Loucy (cell line): ENCODE measurements at regions not wholly inside any gene's neighbourhood (a gene's known extent, or its start where the extent isn't known, plus 50 kb on each side); places are given as distances from the start of the nearest gene placed in this dataset.

Source experiments
- H2AFZ ChIP-seq: fragments of 200-600 bp; sonication (generic); 2 replicates; pipeline ENCODE4 v1.6.0; 2016; ENCODE audit warnings: antibody characterized with exemption, mild to moderate bottlenecking, low read length, moderate library complexity
- H3F3A ChIP-seq: fragments of 200-600 bp; 2 replicates; pipeline ENCODE4 v1.6.0; 2016; ENCODE audit warnings: antibody characterized with exemption, low read depth, mild to moderate bottlenecking
- H3K27me3 ChIP-seq: fragments of 200-600 bp; sonication (generic); 2 replicates; pipeline ENCODE4 v1.6.1; 2014; ENCODE audit warnings: low read length, mild to moderate bottlenecking; ENCODE audit not compliant: insufficient read depth, poor library complexity, severe bottlenecking
- H3K36me3 ChIP-seq: fragments of 200-600 bp; sonication (generic); 2 replicates; pipeline ENCODE4 v1.6.1; 2016; ENCODE audit warnings: low read length; ENCODE audit not compliant: insufficient read depth
- H3K4me1 ChIP-seq: fragments of 200-600 bp; sonication (generic); 2 replicates; pipeline ENCODE4 v1.5.1; 2014; ENCODE audit warnings: low read length, mild to moderate bottlenecking; ENCODE audit not compliant: insufficient read depth, poor library complexity, severe bottlenecking
- H3K4me2 ChIP-seq: fragments of 200-600 bp; sonication (generic); 2 replicates; pipeline ENCODE4 v1.6.0; 2014; ENCODE audit warnings: antibody characterized with exemption, low read length, low read depth, mild to moderate bottlenecking; ENCODE audit not compliant: poor library complexity, severe bottlenecking
- H3K4me3 ChIP-seq: fragments of 200-600 bp; sonication (generic); 2 replicates; pipeline ENCODE4 v1.5.1; 2014; ENCODE audit warnings: low read length, mild to moderate bottlenecking, mixed read lengths; ENCODE audit not compliant: poor library complexity, severe bottlenecking
- H3K79me2 ChIP-seq: fragments of 200-600 bp; sonication (generic); 2 replicates; pipeline ENCODE4 v1.6.1; 2014; ENCODE audit warnings: low read length; ENCODE audit not compliant: insufficient read depth
- H3K9ac ChIP-seq: fragments of 200-600 bp; sonication (generic); 2 replicates; pipeline ENCODE4 v1.6.0; 2014; ENCODE audit warnings: mild to moderate bottlenecking, low read depth, low read length, moderate library complexity; ENCODE audit not compliant: poor library complexity, severe bottlenecking
- H3K9me2 ChIP-seq: fragments of 200-600 bp; sonication (generic); replicated peaks from 2 replicates; pipeline ENCODE4 v1.6.1; 2016; ENCODE audit warnings: low read depth, low read length, mixed read lengths
- H3K9me3 ChIP-seq: fragments of 200-600 bp; sonication (generic); 2 replicates; pipeline ENCODE4 v1.6.1; 2014; ENCODE audit warnings: mild to moderate bottlenecking, antibody characterized with exemption, low read length, low read depth; ENCODE audit not compliant: insufficient read depth
- H4K20me1 ChIP-seq: fragments of 200-600 bp; sonication (generic); 2 replicates; pipeline ENCODE4 v1.6.0; 2014; ENCODE audit warnings: antibody characterized with exemption, low read length, mild to moderate bottlenecking; ENCODE audit not compliant: insufficient read depth, poor library complexity, severe bottlenecking
- EZH2phosphoT487 ChIP-seq: fragments of 200-600 bp; IDR thresholded peaks from 2 replicates; pipeline ENCODE4 v1.6.1; 2018; ENCODE audit warnings: antibody characterized with exemption, mild to moderate bottlenecking, moderate library complexity, borderline replicate concordance
- TF ChIP-seq, protein P1 (sequence below): fragments of 200-600 bp; sonication (generic); conservative IDR thresholded peaks from 2 replicates; pipeline ENCODE4 v1.5.1; 2014; ENCODE audit warnings: mild to moderate bottlenecking, antibody characterized with exemption, low read length

DNA sequence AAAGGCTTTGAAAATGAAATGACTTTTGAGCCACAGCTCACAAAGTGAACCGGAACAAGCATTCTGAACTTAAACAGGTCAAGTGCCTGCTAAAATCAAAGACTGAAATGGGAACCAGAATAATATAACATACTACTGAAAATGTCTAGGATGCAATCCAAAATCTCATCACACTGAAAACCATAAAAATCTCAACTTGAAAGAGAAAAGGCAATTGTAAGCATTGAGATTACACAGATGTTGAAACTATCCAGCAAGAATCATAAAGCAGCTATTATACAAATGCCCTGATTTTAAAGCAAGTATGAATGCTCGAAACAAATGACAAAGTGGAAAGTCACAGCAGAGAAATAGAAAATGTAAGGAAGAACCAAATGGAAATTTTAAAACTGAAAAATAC lies 211.5 kb upstream of the GAS1 start:
- Histone ChIP-seq H3K4me2 (no peak overlapping the region), H3K36me3 (no peaks in the 10 kb centered on the region), H3K27me3 (no peaks in the 10 kb centered on the region), H2AFZ (no peak overlapping the region), H3K9ac (no peak overlapping the region), H3F3A (no peaks in the 10 kb centered on the region), H3K9me2 (no peaks in the 10 kb centered on the region), H3K4me1 (no peaks in the 10 kb centered on the region), H3K79me2 (no peaks in the 10 kb centered on the region), H4K20me1 (no peaks in the 10 kb centered on the region), H3K9me3 (no peaks in the 10 kb centered on the region), H3K4me3 (no peak overlapping the region)
- TF ChIP-seq EZH2phosphoT487, result no peak
- TF ChIP-seq, protein P1, sequence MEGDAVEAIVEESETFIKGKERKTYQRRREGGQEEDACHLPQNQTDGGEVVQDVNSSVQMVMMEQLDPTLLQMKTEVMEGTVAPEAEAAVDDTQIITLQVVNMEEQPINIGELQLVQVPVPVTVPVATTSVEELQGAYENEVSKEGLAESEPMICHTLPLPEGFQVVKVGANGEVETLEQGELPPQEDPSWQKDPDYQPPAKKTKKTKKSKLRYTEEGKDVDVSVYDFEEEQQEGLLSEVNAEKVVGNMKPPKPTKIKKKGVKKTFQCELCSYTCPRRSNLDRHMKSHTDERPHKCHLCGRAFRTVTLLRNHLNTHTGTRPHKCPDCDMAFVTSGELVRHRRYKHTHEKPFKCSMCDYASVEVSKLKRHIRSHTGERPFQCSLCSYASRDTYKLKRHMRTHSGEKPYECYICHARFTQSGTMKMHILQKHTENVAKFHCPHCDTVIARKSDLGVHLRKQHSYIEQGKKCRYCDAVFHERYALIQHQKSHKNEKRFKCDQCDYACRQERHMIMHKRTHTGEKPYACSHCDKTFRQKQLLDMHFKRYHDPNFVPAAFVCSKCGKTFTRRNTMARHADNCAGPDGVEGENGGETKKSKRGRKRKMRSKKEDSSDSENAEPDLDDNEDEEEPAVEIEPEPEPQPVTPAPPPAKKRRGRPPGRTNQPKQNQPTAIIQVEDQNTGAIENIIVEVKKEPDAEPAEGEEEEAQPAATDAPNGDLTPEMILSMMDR, result no peak

DNA sequence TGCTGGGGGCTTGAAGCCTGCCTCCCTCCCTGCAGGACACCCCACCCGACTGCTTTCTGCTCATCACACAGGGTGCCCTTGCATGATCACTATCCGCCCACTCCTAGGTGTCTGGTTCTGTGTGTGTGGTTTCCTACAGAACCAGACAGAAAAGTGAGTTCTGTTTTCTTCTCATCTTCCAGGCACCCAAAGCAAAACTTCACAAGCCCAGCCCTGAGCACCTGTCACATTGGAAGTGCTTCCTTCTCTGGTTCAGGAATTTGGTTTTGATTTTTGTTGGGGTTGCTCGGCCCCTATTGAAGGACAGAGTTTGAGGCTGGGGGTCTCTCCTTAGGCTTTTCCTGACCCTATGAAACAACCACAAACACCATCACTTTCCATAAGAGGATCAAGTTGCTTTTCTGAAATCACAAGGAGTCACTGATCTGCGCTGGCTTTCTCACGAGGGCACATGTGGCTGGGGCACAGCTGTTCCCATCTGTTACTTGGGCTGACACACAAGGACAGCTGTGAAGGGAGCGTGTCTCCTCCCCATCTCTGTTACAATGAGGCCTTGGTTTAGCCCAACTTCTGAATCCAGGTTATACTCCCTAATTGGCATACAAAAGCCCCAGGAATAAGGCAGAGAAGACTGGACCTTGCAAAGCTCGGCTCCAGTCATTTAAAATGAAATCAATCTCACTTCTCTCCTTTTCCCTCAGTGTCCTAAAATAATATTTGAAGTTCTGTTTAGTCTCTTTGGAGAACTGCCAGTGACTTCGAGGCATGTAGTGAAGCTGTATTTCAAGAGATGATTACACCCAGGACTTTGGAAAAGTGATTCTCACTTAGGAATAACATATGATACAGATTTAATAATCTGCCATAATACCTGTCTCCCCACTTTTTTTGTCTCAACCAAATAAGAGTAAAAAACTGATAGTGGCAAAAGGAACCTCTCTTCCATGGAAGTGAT lies 213.1 kb upstream of the GAS1 start:
- Histone ChIP-seq H2AFZ (no peak overlapping the region), H3K27me3 (no peaks in the 10 kb centered on the region), H3K4me3 (no peak overlapping the region), H3F3A (no peaks in the 10 kb centered on the region), H3K4me2 (no peak overlapping the region), H3K9me3 (no peaks in the 10 kb centered on the region), H3K4me1 (no peaks in the 10 kb centered on the region), H3K9me2 (no peaks in the 10 kb centered on the region), H3K79me2 (no peaks in the 10 kb centered on the region), H3K9ac (no peak overlapping the region), H4K20me1 (no peaks in the 10 kb centered on the region), H3K36me3 (no peaks in the 10 kb centered on the region)
- no peak for TF ChIP-seq EZH2phosphoT487
- TF ChIP-seq, protein P1, result no peak

DNA sequence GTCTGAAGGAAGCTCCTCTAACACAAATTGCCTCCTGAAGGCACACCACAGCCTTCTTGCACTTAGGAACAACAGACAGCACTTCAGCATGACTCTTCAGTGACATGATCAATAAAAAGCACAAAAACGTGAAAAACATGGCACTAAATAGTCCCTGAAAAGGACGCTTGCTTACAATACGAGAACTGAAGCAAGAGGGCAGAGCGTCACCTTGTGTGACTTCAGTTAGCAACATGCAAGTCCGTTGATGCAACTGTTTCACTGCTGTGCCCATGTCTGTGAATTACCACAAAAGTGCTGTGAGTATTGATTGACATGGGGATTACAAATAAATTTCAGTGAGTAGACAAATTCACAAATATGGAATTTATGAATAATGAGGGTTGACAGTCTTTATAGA lies 219.9 kb upstream of the GAS1 start:
- TF ChIP-seq EZH2phosphoT487, result no peak
- TF ChIP-seq, protein P1, result no peak
- Histone ChIP-seq H3K4me1 (no peaks in the 10 kb centered on the region), H3K79me2 (no peaks in the 10 kb centered on the region), H3K36me3 (no peaks in the 10 kb centered on the region), H3K9me3 (no peaks in the 10 kb centered on the region), H3K4me3 (no peak overlapping the region), H3F3A (no peaks in the 10 kb centered on the region), H2AFZ (no peak overlapping the region), H3K4me2 (no peak overlapping the region), H4K20me1 (no peaks in the 10 kb centered on the region), H3K27me3 (no peaks in the 10 kb centered on the region), H3K9ac (no peak overlapping the region), H3K9me2 (no peaks in the 10 kb centered on the region)
